HCT116 (cell line): ENCODE measurements at regions not wholly inside any gene's neighbourhood (a gene's known extent, or its start where the extent isn't known, plus 50 kb on each side); places are given as distances from the start of the nearest gene placed in this dataset.

Experiments
- CTCF ChIP-seq, 3 experiments: fragments of 200-600 bp in 1 of 3; sonication (generic) in 1 of 3; IDR thresholded peaks in 2 of 3; conservative IDR thresholded peaks in 1 of 3; 2 replicates each; pipeline ENCODE4 v1.5.1; 2012 to 2017; ENCODE audit warnings: low read depth in 2 of 3, low read length in 2 of 3, antibody characterized with exemption in 1 of 3, borderline replicate concordance in 1 of 3, control low read depth in 1 of 3, mild to moderate bottlenecking in 1 of 3, mixed read lengths in 1 of 3, mixed run types in 1 of 3, moderate library complexity in 1 of 3; ENCODE audit not compliant: insufficient read depth in 1 of 3
- EGR1 ChIP-seq: IDR thresholded peaks from 2 replicates; pipeline ENCODE4 v1.6.1; 2012; ENCODE audit warnings: low read depth
- EZH2 ChIP-seq: fragments of 200-600 bp; sonication (generic); IDR thresholded peaks from 2 replicates; pipeline ENCODE4 v1.6.1; 2017; ENCODE audit warnings: antibody characterized with exemption, mixed run types
- POLR2A ChIP-seq: IDR thresholded peaks from 2 replicates; pipeline ENCODE4 v1.7.0; 2011; ENCODE audit warnings: borderline replicate concordance; ENCODE audit not compliant: insufficient read depth, insufficient read length; ENCODE audit errors: extremely low read depth
- POLR2AphosphoS5 ChIP-seq: IDR thresholded peaks from 2 replicates; pipeline ENCODE4 v1.6.1; 2011; ENCODE audit warnings: mild to moderate bottlenecking, low read depth, low read length, moderate library complexity
- RAD21 ChIP-seq: IDR thresholded peaks from 2 replicates; pipeline ENCODE4 v1.6.1; 2012; ENCODE audit warnings: low read depth, mild to moderate bottlenecking
- TCF7L2 ChIP-seq: IDR thresholded peaks from 2 replicates; pipeline ENCODE4 v1.7.0; 2011; ENCODE audit warnings: borderline replicate concordance, inconsistent platforms; ENCODE audit not compliant: insufficient read depth, insufficient read length; ENCODE audit errors: extremely low read depth
- ZBTB33 ChIP-seq: IDR thresholded peaks from 2 replicates; pipeline ENCODE4 v1.6.1; 2011; ENCODE audit warnings: mild to moderate bottlenecking, low read length, moderate library complexity; ENCODE audit not compliant: insufficient replicate concordance; ENCODE audit errors: extremely low read depth
- ZNF274 ChIP-seq: fragments of 200-500 bp; sonication (Bioruptor generic); IDR thresholded peaks from 2 replicates; pipeline ENCODE4 v1.6.1; 2014; ENCODE audit warnings: mild to moderate bottlenecking, low read depth, low read length, inconsistent platforms

GRCh38 chr2:39524061-39524460 is 87.0 kb upstream of the MAP4K3 start:
- TF ChIP-seq EGR1 (no peak), CTCF (IDR thresholded peaks at IDR 0.05 in 2 of 3, conservative IDR thresholded peaks at IDR 0.05 in 1 of 3; ENCODE audit: borderline replicate concordance in 1 of 3, insufficient read depth in 1 of 3, low read depth in 2 of 3, low read length in 2 of 3) (no peak), ZNF274 (no peak), RAD21 (no peak), POLR2A (no peak), POLR2AphosphoS5 (no peak), ZBTB33 (no peak), TCF7L2 (no peak), EZH2 (no peak)
